ENCODE measurements at regions not wholly inside any gene's neighbourhood (a gene's known extent, or its start where the extent isn't known, plus 50 kb on each side); places are given as distances from the start of the nearest gene placed in this dataset.

- TF ChIP-seq EZH2 (IDR thresholded peaks at IDR 0.05; ENCODE audit: borderline replicate concordance, low read depth, low read length, severe bottlenecking) (no peak), CTCF (IDR thresholded peaks at IDR 0.05; ENCODE audit: borderline replicate concordance, extremely low read depth, low read length, poor library complexity, severe bottlenecking) (no peak)
Measured at GRCh38 chr3:153624310-153625030, 462.4 kb downstream of the RAP2B start.
